ENCODE measurements at regions not wholly inside any gene's neighbourhood (a gene's known extent, or its start where the extent isn't known, plus 50 kb on each side); places are given as distances from the start of the nearest gene placed in this dataset.
"Not testable (repeated sequence)": the region's sequence is repeated elsewhere in the genome, so short reads cannot be mapped to it uniquely, and the experiment has no call there.

DNA sequence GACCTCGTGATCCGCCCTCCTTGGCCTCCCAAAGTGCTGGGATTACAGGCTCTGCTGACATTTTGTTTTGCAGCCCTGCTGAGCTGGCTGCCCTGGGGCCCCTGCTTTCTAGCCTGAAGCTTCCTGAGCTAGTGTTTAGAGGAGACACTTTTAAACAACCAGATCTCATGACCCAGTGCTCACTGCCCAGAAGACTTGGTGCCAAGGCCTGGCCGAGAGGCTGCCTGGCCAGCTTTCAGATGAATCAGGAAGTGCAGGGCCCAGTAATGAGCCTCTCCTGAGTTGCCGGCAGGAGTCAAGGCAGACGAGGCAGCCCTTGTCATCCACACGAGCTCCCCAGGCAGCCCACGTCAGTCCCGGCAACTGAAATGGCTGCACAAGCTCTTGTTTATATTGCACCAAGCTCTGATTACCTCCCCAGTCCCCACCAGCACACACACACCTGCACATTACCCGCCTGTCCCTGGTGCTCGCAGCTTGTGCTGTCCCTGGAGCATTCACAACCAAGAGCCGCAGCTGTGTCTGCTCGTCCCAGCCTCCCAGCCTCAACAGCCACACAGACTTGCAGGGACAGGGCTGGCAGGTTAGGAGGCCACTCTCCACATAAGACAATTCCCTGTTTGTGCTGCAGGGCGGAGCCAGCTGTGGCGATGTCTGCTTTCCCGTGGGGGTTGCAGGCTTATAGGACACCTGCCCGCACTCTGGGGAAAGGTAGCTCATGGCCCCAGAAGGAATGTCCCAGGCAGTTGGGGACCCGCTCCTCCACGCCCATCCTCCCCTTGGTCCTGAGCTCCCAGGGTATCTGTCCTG is 331.2 kb upstream of the MYT1L start:
- no peak for DNase-seq
- in situ Hi-C loops (cut with MboI; ENCODE audit: low pct_unique_long_range_greater_than_20kb, low sequenced_read_pairs) = no loop called here

DNA sequence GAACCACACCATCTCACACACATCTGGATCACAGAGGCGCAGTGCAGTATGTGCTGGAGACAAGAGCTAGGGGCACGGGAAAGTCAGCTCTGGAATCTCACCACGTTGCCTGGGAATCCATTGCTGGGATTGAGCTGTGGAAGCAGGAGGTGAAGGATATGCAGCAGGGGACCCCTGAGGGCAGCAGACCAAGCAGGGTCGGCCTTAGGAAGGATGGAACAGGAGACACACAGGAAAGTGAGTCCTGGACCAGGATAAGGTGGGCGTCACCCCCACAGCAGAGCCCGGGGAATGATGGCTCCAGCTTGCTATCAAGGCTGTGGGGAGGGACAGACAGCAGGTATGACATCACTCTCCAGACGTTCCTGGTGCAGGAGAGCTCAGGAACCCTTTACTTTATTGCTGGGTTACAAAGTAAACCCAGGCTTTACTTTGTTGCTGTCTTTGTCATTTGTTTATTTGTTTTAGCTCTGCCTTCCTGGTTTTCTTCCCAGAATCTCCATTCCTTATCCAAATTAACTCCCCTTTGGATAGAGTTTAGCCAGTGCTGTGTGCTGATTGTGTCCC is 329.8 kb upstream of the MYT1L start:
- in situ Hi-C loops (cut with MboI; ENCODE audit: low pct_unique_long_range_greater_than_20kb, low sequenced_read_pairs) = no loop called here
- DNase-seq = no peak

DNA sequence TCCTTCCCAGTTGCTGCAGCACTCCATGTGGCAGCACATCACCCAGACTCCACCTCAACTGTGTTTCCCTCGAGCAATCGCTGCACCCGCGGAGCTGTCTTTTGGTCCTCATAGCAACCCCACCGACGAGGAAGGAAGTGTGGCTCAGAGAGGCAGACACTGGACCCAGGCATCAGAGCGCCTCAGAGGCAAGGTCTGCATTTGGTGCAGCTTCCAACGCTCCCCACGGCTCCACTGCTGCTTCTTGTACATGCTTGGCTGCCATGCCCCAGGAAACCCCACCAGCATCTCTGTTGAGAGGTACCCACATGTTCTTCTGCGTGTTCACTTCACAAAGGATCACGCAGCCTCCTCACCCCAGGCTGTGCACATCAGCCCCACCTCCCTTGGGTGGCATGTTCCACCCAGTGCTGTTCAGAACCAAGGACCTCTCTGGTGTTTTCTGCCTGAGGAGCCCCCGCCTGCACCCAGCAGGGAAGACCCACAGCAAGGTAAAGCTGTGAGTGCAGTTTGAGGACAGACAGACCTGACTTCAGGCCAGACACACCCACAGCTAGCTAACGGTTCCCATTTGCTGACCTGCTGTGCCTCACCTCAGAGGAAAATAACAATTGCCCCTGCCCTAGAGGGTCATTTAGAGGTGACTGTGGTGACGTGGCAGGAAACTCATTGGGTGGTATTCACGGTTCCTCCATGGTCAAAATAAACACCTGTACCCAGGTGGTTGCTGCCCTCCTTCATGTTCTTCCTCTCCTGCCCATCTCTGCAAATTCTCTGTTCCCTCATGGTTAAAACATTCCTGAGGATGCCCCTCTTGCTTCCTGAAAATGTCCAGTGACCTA is 326.3 kb upstream of the MYT1L start:
- DNase-seq = no peak
- in situ Hi-C loops (cut with MboI; ENCODE audit: low pct_unique_long_range_greater_than_20kb, low sequenced_read_pairs) = no loop called here

DNA sequence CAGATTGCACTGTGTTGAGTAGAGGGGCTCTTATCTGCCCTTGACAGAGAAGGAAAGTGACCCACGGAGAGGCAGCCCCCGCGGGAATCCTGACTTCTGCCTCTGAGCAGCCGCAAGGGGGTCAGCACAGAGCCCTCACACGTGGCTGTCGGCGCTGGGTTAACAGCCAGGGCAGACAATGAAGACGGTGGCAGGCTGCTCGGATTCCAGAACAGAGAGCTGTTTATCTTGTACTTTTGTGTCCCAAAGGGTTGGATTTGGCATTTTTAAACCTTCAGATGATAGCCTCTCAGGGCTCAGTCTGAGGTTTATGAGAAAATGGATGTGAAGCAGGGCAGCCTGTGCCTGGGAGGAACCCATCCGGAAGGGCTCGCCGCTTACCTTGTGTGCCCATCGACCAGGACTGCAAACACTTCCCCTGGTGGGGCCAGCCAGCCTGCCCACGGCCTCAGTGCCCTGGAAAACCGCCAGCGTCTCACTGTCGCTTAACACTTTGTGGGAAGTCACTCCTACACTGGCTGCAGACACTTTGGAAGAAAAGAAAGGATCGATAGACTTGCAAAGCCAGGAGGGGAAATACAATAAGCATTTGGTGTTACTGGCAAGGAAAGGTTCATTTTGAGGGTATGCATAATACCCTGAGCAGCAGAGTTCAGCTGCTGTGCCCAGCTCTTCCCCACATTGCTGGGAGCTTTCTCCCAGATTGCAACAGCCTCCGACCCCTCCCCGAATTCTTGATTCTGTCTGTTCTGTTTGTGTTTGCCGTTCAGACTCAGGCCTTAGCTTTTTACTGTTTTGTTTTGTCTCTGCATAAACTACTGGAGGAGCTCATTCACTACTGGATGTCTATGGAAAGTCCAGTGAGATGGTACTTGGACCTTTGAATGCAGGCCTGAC is 325.3 kb upstream of the MYT1L start:
- in situ Hi-C loops (cut with MboI; ENCODE audit: low pct_unique_long_range_greater_than_20kb, low sequenced_read_pairs) = no loop called here
- DNase-seq = no peak

DNA sequence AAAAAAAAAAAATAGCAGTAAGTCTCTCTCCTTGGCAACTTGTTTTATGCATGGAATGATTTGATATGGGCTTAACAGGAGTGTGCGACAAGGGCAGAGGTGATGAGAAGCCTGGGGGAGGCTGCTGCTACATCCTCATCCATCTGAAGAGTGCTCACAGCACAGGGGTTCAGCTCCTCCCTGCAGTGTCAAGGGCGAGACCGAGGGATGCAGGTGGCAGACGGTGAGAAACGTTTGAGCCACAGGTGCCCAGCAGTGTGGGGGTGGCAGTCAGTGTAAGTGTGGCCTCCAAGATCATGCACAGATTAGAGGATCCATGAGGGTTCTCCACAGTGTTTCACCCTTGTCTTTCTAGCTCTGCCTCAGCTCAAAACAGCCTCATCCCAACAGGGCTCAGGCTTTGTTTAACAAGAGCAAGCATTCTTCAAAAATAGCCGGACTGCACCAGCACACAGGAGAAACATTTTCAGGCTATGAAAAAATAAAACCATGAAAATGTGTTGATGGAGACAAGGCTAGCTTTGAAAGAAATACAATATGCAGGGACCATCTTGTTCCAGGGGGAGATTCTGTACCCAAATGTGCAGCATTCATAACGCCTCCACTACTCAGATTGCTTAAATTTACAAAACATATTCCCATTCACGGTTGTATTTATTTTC is 324.5 kb upstream of the MYT1L start:
- no peak for DNase-seq
- in situ Hi-C loops (cut with MboI; ENCODE audit: low pct_unique_long_range_greater_than_20kb, low sequenced_read_pairs) = no loop called here

DNA sequence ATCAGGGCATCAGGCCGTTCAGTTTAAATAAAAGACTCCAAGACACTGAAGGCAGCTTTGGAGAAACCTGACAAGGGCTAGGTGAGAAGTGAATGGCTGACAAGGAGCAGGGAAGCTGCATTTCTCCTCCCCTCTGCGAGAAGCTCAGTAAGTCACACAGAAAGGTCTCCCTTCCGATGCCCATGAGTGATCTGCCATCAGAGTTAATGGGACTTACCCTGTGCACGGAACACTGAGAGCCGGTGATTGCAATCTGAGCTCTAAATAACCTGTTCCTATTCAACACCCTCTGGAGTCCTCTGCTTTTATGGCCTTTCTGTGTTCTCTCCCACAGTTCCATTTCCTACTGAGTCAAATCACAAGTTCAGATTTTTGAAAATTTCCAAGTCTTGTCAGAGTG is 322.2 kb upstream of the MYT1L start:
- DNase-seq = no peak
- in situ Hi-C loops (cut with MboI; ENCODE audit: low pct_unique_long_range_greater_than_20kb, low sequenced_read_pairs) = no loop called here

DNA sequence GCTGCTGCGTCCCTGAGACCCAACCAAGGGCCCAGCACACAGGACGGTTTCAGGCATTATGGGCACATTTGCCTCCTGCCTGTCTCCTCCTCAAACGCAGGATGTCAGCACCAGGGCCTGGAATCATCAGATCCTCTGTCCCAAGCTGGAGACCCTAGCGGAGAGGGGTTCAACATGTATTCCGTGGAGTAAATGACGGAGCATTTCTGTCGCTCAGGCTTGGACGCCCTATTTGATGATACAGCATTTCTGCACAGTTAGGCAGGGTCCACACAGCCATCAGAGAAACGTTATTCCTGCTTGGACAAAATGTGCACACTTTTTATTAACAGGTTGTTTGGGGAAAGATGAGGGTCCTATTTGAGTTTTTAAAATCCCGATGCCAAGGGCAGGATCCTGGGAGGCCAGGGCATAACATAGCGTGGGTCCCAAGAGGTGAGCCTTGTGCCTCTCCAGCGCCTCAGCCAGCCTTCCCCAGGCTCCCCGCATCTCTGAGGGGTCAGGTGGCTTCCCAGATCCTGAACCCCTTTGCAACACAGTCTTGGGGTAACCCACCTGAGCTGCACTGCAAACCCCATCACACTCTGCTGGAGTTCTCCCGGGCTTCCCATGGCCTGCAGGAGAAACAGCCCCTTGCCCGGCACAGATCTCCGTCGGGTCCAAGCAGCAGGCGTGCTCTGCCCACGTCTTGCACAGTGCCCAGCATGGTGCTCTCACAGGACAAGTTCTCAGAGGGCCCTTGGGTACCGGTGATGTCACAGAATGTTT is 319.7 kb upstream of the MYT1L start:
- in situ Hi-C loops (cut with MboI; ENCODE audit: low pct_unique_long_range_greater_than_20kb, low sequenced_read_pairs) = no loop called here
- DNase-seq = no peak

DNA sequence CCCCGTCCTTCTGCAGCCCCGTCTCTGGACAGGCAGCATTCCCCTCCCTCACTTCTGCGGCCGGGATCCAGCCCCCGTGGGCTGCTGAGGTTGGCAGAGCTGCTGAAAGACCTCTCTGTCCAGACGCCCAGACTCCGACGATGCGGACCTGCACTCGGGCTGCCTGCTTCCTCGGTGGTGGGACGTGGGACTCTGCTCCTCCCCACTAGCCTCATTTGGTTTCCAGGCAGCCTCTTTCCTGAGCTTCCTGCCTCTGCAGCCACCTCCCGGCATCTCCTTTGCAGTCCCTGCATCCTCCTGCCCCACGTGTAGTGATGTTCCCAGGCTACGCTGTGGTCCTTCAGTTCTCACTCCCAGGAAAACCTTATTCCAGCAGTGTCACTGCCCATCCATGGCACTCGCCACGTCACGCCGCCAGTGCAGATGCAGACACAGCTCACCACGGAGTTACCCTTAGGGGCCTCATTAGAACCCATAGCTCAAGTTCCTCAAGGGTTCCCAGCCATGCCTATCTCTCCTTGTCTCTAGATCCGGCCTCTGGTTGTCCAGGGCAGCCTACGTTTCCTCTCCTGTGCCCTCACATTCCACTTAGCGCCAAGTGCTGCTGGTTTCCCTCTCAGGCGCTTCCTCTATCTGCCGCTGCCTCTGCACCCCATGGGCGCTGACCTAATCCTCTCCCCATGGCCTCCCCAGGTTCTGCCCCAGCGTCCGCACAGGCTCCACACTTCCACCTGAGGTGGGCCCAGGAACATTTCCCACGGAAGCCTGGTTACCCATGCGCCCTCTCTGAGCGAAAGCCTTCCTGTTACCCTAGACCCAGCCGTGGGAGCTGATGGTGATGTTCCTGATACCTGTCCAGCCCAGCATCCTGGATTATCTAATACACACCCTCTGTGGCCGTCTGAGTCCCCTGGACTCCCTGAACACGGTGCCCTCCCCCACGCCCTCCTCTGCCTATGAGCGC is 318.3 kb upstream of the MYT1L start:
- in situ Hi-C loops (cut with MboI; ENCODE audit: low pct_unique_long_range_greater_than_20kb, low sequenced_read_pairs) = no loop called here

DNA sequence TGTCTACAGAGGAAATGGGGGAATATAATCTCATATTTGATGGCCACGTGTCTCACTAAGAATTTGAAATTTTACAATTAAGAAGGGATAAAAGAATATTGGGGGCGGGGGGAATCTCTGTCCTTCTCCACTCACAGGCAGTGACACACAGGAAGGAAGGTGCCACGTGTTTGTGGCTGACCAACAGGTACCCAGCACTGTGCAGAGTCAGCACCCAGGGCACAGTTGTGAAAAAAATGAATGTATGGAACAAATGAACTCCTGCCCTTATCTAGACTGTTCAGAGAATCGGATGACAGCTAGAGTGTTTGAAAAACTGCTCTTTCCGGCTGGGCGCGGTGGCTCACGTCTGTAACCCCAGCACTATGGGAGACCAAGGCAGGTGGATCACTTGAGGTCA is 317.0 kb upstream of the MYT1L start:
- in situ Hi-C loops (cut with MboI; ENCODE audit: low pct_unique_long_range_greater_than_20kb, low sequenced_read_pairs) = no loop called here
- no peak for DNase-seq

More for the DNA sequence above, 318.3 kb upstream of the MYT1L start:
- DNase-seq = no peak

DNA sequence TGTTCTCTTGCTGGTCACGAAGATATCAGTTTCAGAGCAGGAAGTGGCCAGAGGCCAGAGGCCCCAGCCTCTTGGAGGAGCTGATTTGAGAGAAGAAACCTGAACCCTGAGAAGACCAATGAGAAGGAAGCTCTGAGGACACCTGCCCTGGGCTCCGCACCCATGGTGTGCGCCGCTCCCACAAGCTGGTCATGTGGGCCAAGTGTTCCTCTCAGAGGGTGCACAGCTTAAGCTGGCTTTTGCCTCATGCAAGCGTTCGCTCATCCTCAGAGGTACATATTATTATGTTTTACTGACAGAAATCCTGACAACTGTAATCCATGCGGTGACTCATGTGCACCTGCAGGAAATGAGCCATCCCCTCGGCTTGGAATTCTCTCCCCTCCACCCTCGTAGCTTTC is 316.1 kb upstream of the MYT1L start:
- in situ Hi-C loops (cut with MboI; ENCODE audit: low pct_unique_long_range_greater_than_20kb, low sequenced_read_pairs) = no loop called here
- no peak for DNase-seq

DNA sequence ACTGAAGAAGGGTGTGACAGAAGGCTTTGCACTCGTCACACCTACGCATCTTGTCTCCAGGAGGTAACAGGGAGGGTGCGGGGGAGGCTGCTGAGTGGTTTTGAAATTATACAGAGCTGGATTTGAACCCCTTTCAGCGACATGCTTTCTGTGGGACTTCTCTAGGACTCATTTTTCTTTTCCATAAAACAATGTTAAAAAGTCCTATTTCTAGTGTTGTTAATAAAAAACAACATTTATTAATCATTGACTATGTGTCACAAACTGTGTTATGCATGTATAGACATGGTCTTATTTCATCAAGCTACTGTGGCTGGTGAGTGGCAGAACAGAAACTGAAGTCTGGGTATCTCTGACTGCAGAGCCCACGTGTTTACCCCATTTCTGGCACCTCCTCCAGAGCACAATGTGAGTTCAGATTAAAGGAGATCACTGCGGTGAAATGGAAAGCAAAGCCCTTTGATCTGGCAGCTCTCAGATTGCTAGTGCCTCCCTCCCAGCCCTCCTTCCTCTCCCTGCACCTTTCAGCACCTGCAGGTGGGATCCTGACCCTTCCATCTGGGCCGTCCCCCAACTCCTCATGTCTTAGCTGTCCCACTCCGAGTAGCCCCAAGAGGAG is 315.5 kb upstream of the MYT1L start:
- in situ Hi-C loops (cut with MboI; ENCODE audit: low pct_unique_long_range_greater_than_20kb, low sequenced_read_pairs) = no loop called here
- DNase-seq = no peak

DNA sequence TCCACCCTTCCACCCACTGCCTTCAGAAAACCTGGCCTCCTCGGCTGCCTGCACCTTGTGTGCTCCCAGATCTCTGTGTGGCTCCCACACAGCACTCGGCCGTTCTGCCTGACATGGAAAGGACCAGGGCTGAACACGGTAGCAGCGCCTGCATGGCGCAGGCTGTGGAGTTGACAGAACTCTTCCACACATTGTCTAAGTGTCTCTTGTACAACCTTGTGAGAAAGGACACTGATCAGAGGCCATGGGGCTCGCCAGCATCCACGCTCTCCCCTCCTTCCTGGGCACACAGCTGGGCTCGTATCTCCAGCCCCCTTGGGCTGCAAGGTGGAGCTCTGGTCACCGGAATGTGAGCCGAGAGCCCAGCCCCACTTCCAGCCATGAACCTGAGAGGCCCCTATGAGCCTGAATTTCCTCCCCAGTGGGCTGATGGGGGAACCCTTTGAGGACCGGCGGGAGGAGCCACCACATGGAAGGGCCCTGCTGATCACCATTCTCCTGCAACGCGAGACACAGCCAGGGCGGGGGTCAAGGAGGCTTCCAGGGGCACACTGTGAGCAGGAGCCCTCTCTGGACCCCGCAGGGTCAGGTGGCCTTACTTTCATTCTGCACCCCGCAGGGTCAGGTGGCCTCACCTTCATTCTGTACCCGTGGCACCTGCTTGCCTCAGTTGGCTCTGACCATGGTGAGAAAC is 314.2 kb upstream of the MYT1L start:
- no peak for DNase-seq
- in situ Hi-C loops (cut with MboI; ENCODE audit: low pct_unique_long_range_greater_than_20kb, low sequenced_read_pairs) = no loop called here

DNA sequence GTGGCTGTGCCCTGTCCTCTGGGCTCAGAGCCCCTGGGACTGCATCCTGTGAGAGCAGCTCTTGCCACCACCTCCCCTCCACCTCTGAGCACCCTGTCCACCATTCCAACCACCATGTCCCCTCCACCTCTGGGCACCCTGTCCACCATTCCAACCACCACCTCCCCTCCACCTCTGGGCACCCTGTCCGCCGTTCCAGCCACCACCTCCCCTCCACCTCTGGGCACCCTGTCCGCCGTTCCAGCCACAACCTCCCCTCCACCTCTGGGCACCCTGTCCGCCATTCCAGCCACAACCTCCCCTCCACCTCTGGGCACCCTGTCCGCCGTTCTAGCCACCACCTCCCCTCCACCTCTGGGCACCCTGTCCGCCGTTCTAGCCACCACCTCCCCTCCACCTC is 313.7 kb upstream of the MYT1L start:
- in situ Hi-C loops (cut with MboI; ENCODE audit: low pct_unique_long_range_greater_than_20kb, low sequenced_read_pairs); DNase-seq: not testable (repeated sequence)

DNA sequence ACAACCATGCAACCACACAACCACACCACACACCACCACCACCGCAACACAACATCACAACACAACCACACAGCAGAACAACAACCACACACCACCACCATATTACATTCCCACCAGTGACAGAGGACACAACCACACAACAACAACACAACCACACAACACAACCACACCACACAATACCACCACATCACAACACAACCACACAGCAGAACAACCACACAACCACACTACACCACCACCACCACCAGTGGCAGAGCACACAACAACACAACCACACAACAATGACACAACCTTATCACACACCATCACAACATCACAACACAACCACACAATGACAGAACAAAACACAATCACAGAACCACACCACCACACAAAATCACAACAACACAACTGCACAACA is 313.0 kb upstream of the MYT1L start:
- DNase-seq = no peak
- in situ Hi-C loops (cut with MboI; ENCODE audit: low pct_unique_long_range_greater_than_20kb, low sequenced_read_pairs) = no loop called here

DNA sequence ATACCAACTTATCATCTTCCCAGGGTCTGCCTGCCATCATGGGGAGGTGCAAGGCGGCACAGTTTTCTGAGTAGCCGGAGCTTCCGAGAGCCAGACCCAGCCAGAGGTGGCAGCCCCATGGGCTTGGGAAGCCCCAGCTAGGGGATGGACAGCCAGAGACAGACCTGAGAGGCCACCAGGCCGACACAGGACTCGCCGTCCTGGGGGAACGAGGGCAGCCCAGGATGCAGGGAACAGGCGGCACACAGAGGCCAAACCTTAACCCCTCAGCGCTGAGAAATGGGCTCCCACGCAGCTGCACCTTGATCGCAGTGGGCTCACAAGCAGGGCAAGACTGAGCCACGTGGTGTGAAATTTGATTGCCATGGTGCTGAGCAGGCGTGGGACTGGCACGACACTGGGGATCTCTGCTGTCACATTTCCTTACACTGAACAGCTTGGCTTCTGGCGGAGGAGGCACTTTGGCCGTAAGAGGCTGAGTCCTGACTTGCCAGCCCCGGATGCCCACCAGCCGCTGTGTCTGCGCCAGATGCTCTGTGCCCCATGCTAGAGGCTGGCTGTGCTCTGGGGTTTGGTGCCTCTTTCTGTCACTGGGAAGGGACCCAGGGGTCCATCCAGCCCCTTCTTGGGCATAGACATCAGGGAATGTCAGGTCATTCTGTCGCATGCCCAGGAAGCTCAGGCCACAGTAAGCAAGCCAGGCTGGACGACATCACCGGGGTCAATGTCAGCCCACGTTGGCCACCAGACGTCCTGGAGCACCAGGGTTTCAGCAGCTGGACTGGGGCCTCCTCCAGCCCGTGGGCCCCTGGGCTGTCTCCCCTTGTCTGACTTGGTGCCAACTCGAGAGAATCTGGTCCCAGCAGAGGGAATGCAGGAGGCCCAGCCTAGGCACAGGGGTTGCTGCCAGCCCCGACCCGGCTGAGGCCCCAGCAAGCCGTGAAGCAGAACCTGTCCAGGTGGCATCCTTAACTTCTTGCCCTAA is 312.1 kb upstream of the MYT1L start:
- in situ Hi-C loops (cut with MboI; ENCODE audit: low pct_unique_long_range_greater_than_20kb, low sequenced_read_pairs) = no loop called here
- DNase-seq = no peak
